ENCODE measurements at regions not wholly inside any gene's neighbourhood (a gene's known extent, or its start where the extent isn't known, plus 50 kb on each side); places are given as distances from the start of the nearest gene placed in this dataset.

- no peak overlapping the region for H3K27ac Mint-ChIP-seq
- DNase-seq (no peak), ATAC-seq (ENCODE audit: low read depth in 2 of 2) (no peak)
- Histone ChIP-seq H3K36me3 (ENCODE audit: control insufficient read depth, insufficient read depth, low read length) (no peaks in the 10 kb centered on the region), H3K27ac (ENCODE audit: insufficient read depth, low read length, poor library complexity, severe bottlenecking) (no peak overlapping the region), H3K9me3 (ENCODE audit: control insufficient read depth in 2 of 2, low read length in 2 of 2) (no peaks in the 10 kb centered on the region), H3K27me3 (ENCODE audit: control insufficient read depth, insufficient read depth, low read length) (no peaks in the 10 kb centered on the region), H3K4me3 (ENCODE audit: low read depth, low read length) (no peak overlapping the region), H3K4me1 (ENCODE audit: control insufficient read depth, insufficient read depth, low read length, poor library complexity, severe bottlenecking) (no peaks in the 10 kb centered on the region)
- H3K4me1 Mint-ChIP-seq = no peaks in the 10 kb centered on the region
- no peak overlapping the region for H3K4me3 Mint-ChIP-seq
- no peaks in the 10 kb centered on the region for H3K27me3 Mint-ChIP-seq
- H3K36me3 Mint-ChIP-seq = no peaks in the 10 kb centered on the region
- peaks cover 2 to 27% (median 13%) of the 10 kb centered on the region in 7 donors for H3K9me3 Mint-ChIP-seq
These were observed 851.0 kb upstream of the EPHA7 start for GRCh38 chr6:94270091-94270948.

GRCh38 chr6:94269256-94269655 is 849.9 kb upstream of the EPHA7 start:
- Mint-ChIP-seq H3K4me3 (no peak overlapping the region), H3K27ac (no peak overlapping the region), H3K27me3 (no peaks in the 10 kb centered on the region), H3K9me3 (peaks cover 2 to 22% (median 12%) of the 10 kb centered on the region in 7 donors), H3K4me1 (no peaks in the 10 kb centered on the region), H3K36me3 (no peaks in the 10 kb centered on the region)
- Histone ChIP-seq H3K36me3 (ENCODE audit: control insufficient read depth, insufficient read depth, low read length) (no peaks in the 10 kb centered on the region), H3K4me1 (ENCODE audit: control insufficient read depth, insufficient read depth, low read length, poor library complexity, severe bottlenecking) (no peaks in the 10 kb centered on the region), H3K9me3 (ENCODE audit: control insufficient read depth in 2 of 2, low read length in 2 of 2) (no peaks in the 10 kb centered on the region), H3K4me3 (ENCODE audit: low read depth, low read length) (no peak overlapping the region), H3K27ac (ENCODE audit: insufficient read depth, low read length, poor library complexity, severe bottlenecking) (no peak overlapping the region), H3K27me3 (ENCODE audit: control insufficient read depth, insufficient read depth, low read length) (no peaks in the 10 kb centered on the region)
- DNase-seq (no peak), ATAC-seq (ENCODE audit: low read depth in 2 of 2) (no peak)

- no peak overlapping the region for H3K27ac Mint-ChIP-seq
- ATAC-seq (ENCODE audit: low read depth in 2 of 2) = no peak
- Histone ChIP-seq H3K9me3 (ENCODE audit: control insufficient read depth in 2 of 2, low read length in 2 of 2) (no peaks in the 10 kb centered on the region), H3K27ac (ENCODE audit: insufficient read depth, low read length, poor library complexity, severe bottlenecking) (no peak overlapping the region), H3K4me3 (ENCODE audit: low read depth, low read length) (no peak overlapping the region), H3K4me1 (ENCODE audit: control insufficient read depth, insufficient read depth, low read length, poor library complexity, severe bottlenecking) (no peaks in the 10 kb centered on the region), H3K27me3 (ENCODE audit: control insufficient read depth, insufficient read depth, low read length) (no peaks in the 10 kb centered on the region), H3K36me3 (ENCODE audit: control insufficient read depth, insufficient read depth, low read length) (no peaks in the 10 kb centered on the region)
- peaks cover 2 to 17% (median 7%) of the 10 kb centered on the region in 7 donors for H3K9me3 Mint-ChIP-seq
- H3K36me3 Mint-ChIP-seq = no peaks in the 10 kb centered on the region
- no peaks in the 10 kb centered on the region for H3K4me1 Mint-ChIP-seq
- no peak for DNase-seq
- no peaks in the 10 kb centered on the region for H3K27me3 Mint-ChIP-seq
- H3K4me3 Mint-ChIP-seq = no peak overlapping the region
These were observed 841.4 kb upstream of the EPHA7 start for GRCh38 chr6:94260765-94261164.

- no peaks in the 10 kb centered on the region for H3K4me1 Mint-ChIP-seq
- H3K27me3 Mint-ChIP-seq = no peaks in the 10 kb centered on the region
- Histone ChIP-seq H3K36me3 (ENCODE audit: control insufficient read depth, insufficient read depth, low read length) (no peaks in the 10 kb centered on the region), H3K27ac (ENCODE audit: insufficient read depth, low read length, poor library complexity, severe bottlenecking) (no peak overlapping the region), H3K27me3 (ENCODE audit: control insufficient read depth, insufficient read depth, low read length) (no peaks in the 10 kb centered on the region), H3K4me3 (ENCODE audit: low read depth, low read length) (no peak overlapping the region), H3K9me3 (ENCODE audit: control insufficient read depth in 2 of 2, low read length in 2 of 2) (no peaks in the 10 kb centered on the region), H3K4me1 (ENCODE audit: control insufficient read depth, insufficient read depth, low read length, poor library complexity, severe bottlenecking) (no peaks in the 10 kb centered on the region)
- no peak for DNase-seq
- H3K36me3 Mint-ChIP-seq = no peaks in the 10 kb centered on the region
- ATAC-seq (ENCODE audit: low read depth in 2 of 2) = no peak
- peaks cover 0 to 10% (median 3%) of the 10 kb centered on the region in 7 donors for H3K9me3 Mint-ChIP-seq
- H3K4me3 Mint-ChIP-seq = no peak overlapping the region
- no peak overlapping the region for H3K27ac Mint-ChIP-seq
These were observed 835.3 kb upstream of the EPHA7 start for GRCh38 chr6:94254689-94255088.

GRCh38 chr6:94251878-94252277 is 832.5 kb upstream of the EPHA7 start:
- DNase-seq = no peak
- H3K36me3 Mint-ChIP-seq = no peaks in the 10 kb centered on the region
- H3K36me3 ChIP-seq (ENCODE audit: control insufficient read depth, insufficient read depth, low read length) = no peaks in the 10 kb centered on the region
- H3K27ac Mint-ChIP-seq = no peak overlapping the region
- H3K4me3 ChIP-seq (ENCODE audit: low read depth, low read length) = no peak overlapping the region
- no peak overlapping the region for H3K27ac ChIP-seq (ENCODE audit: insufficient read depth, low read length, poor library complexity, severe bottlenecking)
- no peaks in the 10 kb centered on the region for H3K27me3 ChIP-seq (ENCODE audit: control insufficient read depth, insufficient read depth, low read length)
- no peaks in the 10 kb centered on the region for H3K4me1 ChIP-seq (ENCODE audit: control insufficient read depth, insufficient read depth, low read length, poor library complexity, severe bottlenecking)
- no peak overlapping the region for H3K4me3 Mint-ChIP-seq
- ATAC-seq (ENCODE audit: low read depth in 2 of 2) = no peak
- H3K27me3 Mint-ChIP-seq = no peaks in the 10 kb centered on the region
- peaks cover 0 to 17% (median 6%) of the 10 kb centered on the region in 7 donors for H3K9me3 Mint-ChIP-seq
- no peaks in the 10 kb centered on the region for H3K9me3 ChIP-seq (ENCODE audit: control insufficient read depth in 2 of 2, low read length in 2 of 2)
- no peaks in the 10 kb centered on the region for H3K4me1 Mint-ChIP-seq

GRCh38 chr6:94245395-94245794 is 826.0 kb upstream of the EPHA7 start:
- Mint-ChIP-seq H3K27me3 (no peaks in the 10 kb centered on the region), H3K27ac (no peak overlapping the region), H3K9me3 (peaks cover 2 to 16% (median 7%) of the 10 kb centered on the region in 7 donors), H3K4me1 (no peaks in the 10 kb centered on the region), H3K4me3 (no peak overlapping the region), H3K36me3 (no peaks in the 10 kb centered on the region)
- H3K36me3 ChIP-seq (ENCODE audit: control insufficient read depth, insufficient read depth, low read length) = no peaks in the 10 kb centered on the region
- H3K4me3 ChIP-seq (ENCODE audit: low read depth, low read length) = no peak overlapping the region
- no peak for DNase-seq
- no peak overlapping the region for H3K27ac ChIP-seq (ENCODE audit: insufficient read depth, low read length, poor library complexity, severe bottlenecking)
- no peaks in the 10 kb centered on the region for H3K9me3 ChIP-seq (ENCODE audit: control insufficient read depth in 2 of 2, low read length in 2 of 2)
- no peaks in the 10 kb centered on the region for H3K4me1 ChIP-seq (ENCODE audit: control insufficient read depth, insufficient read depth, low read length, poor library complexity, severe bottlenecking)
- H3K27me3 ChIP-seq (ENCODE audit: control insufficient read depth, insufficient read depth, low read length) = no peaks in the 10 kb centered on the region
- no peak for ATAC-seq (ENCODE audit: low read depth in 2 of 2)

- H3K9me3 Mint-ChIP-seq = peaks cover 1 to 13% (median 8%) of the 10 kb centered on the region in 7 donors
- H3K4me3 ChIP-seq (ENCODE audit: low read depth, low read length) = no peak overlapping the region
- H3K4me3 Mint-ChIP-seq = no peak overlapping the region
- no peak overlapping the region for H3K27ac Mint-ChIP-seq
- no peaks in the 10 kb centered on the region for H3K27me3 Mint-ChIP-seq
- no peaks in the 10 kb centered on the region for H3K36me3 ChIP-seq (ENCODE audit: control insufficient read depth, insufficient read depth, low read length)
- no peak for ATAC-seq (ENCODE audit: low read depth in 2 of 2)
- H3K27me3 ChIP-seq (ENCODE audit: control insufficient read depth, insufficient read depth, low read length) = no peaks in the 10 kb centered on the region
- no peaks in the 10 kb centered on the region for H3K4me1 ChIP-seq (ENCODE audit: control insufficient read depth, insufficient read depth, low read length, poor library complexity, severe bottlenecking)
- no peak overlapping the region for H3K27ac ChIP-seq (ENCODE audit: insufficient read depth, low read length, poor library complexity, severe bottlenecking)
- peaks cover 0 to 7% of the 10 kb centered on the region in 2 experiments for H3K9me3 ChIP-seq (ENCODE audit: control insufficient read depth in 2 of 2, low read length in 2 of 2)
- no peak for DNase-seq
- H3K36me3 Mint-ChIP-seq = no peaks in the 10 kb centered on the region
- H3K4me1 Mint-ChIP-seq = no peaks in the 10 kb centered on the region
These were observed 819.5 kb upstream of the EPHA7 start for GRCh38 chr6:94238868-94239267.

- Histone ChIP-seq H3K27me3 (ENCODE audit: control insufficient read depth, insufficient read depth, low read length) (no peaks in the 10 kb centered on the region), H3K36me3 (ENCODE audit: control insufficient read depth, insufficient read depth, low read length) (no peaks in the 10 kb centered on the region), H3K4me1 (ENCODE audit: control insufficient read depth, insufficient read depth, low read length, poor library complexity, severe bottlenecking) (no peaks in the 10 kb centered on the region), H3K27ac (ENCODE audit: insufficient read depth, low read length, poor library complexity, severe bottlenecking) (no peak overlapping the region), H3K4me3 (ENCODE audit: low read depth, low read length) (no peak overlapping the region), H3K9me3 (ENCODE audit: control insufficient read depth in 2 of 2, low read length in 2 of 2) (no peaks in the 10 kb centered on the region)
- no peak for ATAC-seq (ENCODE audit: low read depth in 2 of 2)
- no peaks in the 10 kb centered on the region for H3K4me1 Mint-ChIP-seq
- no peak overlapping the region for H3K4me3 Mint-ChIP-seq
- H3K9me3 Mint-ChIP-seq = peaks cover 0 to 16% (median 2%) of the 10 kb centered on the region in 7 donors
- DNase-seq = no peak
- H3K27ac Mint-ChIP-seq = no peak overlapping the region
- no peaks in the 10 kb centered on the region for H3K36me3 Mint-ChIP-seq
- no peaks in the 10 kb centered on the region for H3K27me3 Mint-ChIP-seq
These were observed 808.4 kb upstream of the EPHA7 start for GRCh38 chr6:94227741-94228140.
